ENCODE measurements at regions not wholly inside any gene's neighbourhood (a gene's known extent, or its start where the extent isn't known, plus 50 kb on each side); places are given as distances from the start of the nearest gene placed in this dataset.

GRCh38 chr15:89413877-89414276 lies 79.3 kb upstream of the POLG start:
- H3K27me3 ChIP-seq (replicated peaks; ENCODE audit: control insufficient read depth, insufficient read depth, low read length): peaks cover 1% of the 10 kb centered on the region
- no peak for DNase-seq (ENCODE audit: extremely low read depth, insufficient read length)
- TF ChIP-seq CTCF (IDR thresholded peaks at IDR 0.05; ENCODE audit: insufficient read depth, low read length, poor library complexity, severe bottlenecking): no peak
- no peak overlapping the region for H3K4me3 ChIP-seq (replicated peaks; ENCODE audit: low read depth, low read length)
- H3K36me3 ChIP-seq (ENCODE audit: control insufficient read depth, insufficient read depth, low read length): no peaks in the 10 kb centered on the region

GRCh38 chr15:89412905-89413411 lies 78.3 kb upstream of the POLG start:
- H3K36me3 ChIP-seq (ENCODE audit: control insufficient read depth, insufficient read depth, low read length): no peaks in the 10 kb centered on the region
- no peak for TF ChIP-seq CTCF (IDR thresholded peaks at IDR 0.05; ENCODE audit: insufficient read depth, low read length, poor library complexity, severe bottlenecking)
- H3K4me3 ChIP-seq (replicated peaks; ENCODE audit: low read depth, low read length): no peak overlapping the region
- DNase-seq (ENCODE audit: extremely low read depth, insufficient read length): no peak
- H3K27me3 ChIP-seq (replicated peaks; ENCODE audit: control insufficient read depth, insufficient read depth, low read length): no peaks in the 10 kb centered on the region; the same call in none of the 2 replicates

- no peak for DNase-seq (ENCODE audit: extremely low read depth, insufficient read length)
- H3K4me3 ChIP-seq (replicated peaks; ENCODE audit: low read depth, low read length): no peak overlapping the region
- no peak for TF ChIP-seq CTCF (IDR thresholded peaks at IDR 0.05; ENCODE audit: insufficient read depth, low read length, poor library complexity, severe bottlenecking)
- no peaks in the 10 kb centered on the region for H3K36me3 ChIP-seq (ENCODE audit: control insufficient read depth, insufficient read depth, low read length)
- no peaks in the 10 kb centered on the region; the same call in none of the 2 replicates for H3K27me3 ChIP-seq (replicated peaks; ENCODE audit: control insufficient read depth, insufficient read depth, low read length)
Measured at GRCh38 chr15:89410039-89410435, 75.4 kb upstream of the POLG start.

GRCh38 chr15:89409184-89410038 lies 74.8 kb upstream of the POLG start:
- H3K36me3 ChIP-seq (ENCODE audit: control insufficient read depth, insufficient read depth, low read length): no peaks in the 10 kb centered on the region
- no peak overlapping the region for H3K4me3 ChIP-seq (replicated peaks; ENCODE audit: low read depth, low read length)
- no peaks in the 10 kb centered on the region; the same call in none of the 2 replicates for H3K27me3 ChIP-seq (replicated peaks; ENCODE audit: control insufficient read depth, insufficient read depth, low read length)
- no peak for TF ChIP-seq CTCF (IDR thresholded peaks at IDR 0.05; ENCODE audit: insufficient read depth, low read length, poor library complexity, severe bottlenecking)
- DNase-seq (ENCODE audit: extremely low read depth, insufficient read length): no peak

- no peaks in the 10 kb centered on the region; the same call in none of the 2 replicates for H3K27me3 ChIP-seq (replicated peaks; ENCODE audit: control insufficient read depth, insufficient read depth, low read length)
- no peak for TF ChIP-seq CTCF (IDR thresholded peaks at IDR 0.05; ENCODE audit: insufficient read depth, low read length, poor library complexity, severe bottlenecking)
- H3K36me3 ChIP-seq (ENCODE audit: control insufficient read depth, insufficient read depth, low read length): no peaks in the 10 kb centered on the region
- no peak for DNase-seq (ENCODE audit: extremely low read depth, insufficient read length)
- no peak overlapping the region for H3K4me3 ChIP-seq (replicated peaks; ENCODE audit: low read depth, low read length)
Measured at GRCh38 chr15:89408372-89409183, 74.0 kb upstream of the POLG start.
